PC-3 (cell line): ENCODE measurements at regions not wholly inside any gene's neighbourhood (a gene's known extent, or its start where the extent isn't known, plus 50 kb on each side); places are given as distances from the start of the nearest gene placed in this dataset.

Source experiments
- EZH2 ChIP-seq: fragments of 300-600 bp; sonication (generic); IDR thresholded peaks from one replicate; pipeline ENCODE4 v1.6.1; 2017; ENCODE audit warnings: antibody characterized with exemption, mild to moderate bottlenecking, low read length; ENCODE audit not compliant: unreplicated experiment
- EZH2phosphoT487 ChIP-seq: fragments of 300-600 bp; sonication (generic); IDR thresholded peaks from 2 replicates; pipeline ENCODE4 v1.6.1; 2018; ENCODE audit warnings: mild to moderate bottlenecking, antibody characterized with exemption, low read length, borderline replicate concordance
- TF ChIP-seq, protein P1 (sequence below): fragments of 300-600 bp; sonication (generic); conservative IDR thresholded peaks from 2 replicates; pipeline ENCODE4 v1.5.1; 2017; ENCODE audit warnings: antibody characterized with exemption, low read depth, mild to moderate bottlenecking, low read length

GRCh38 chr1:102118150-102118549, 121.4 kb upstream of the OLFM3 start:
- TF ChIP-seq EZH2phosphoT487 (no peak), EZH2 (no peak)
- TF ChIP-seq, protein P1, sequence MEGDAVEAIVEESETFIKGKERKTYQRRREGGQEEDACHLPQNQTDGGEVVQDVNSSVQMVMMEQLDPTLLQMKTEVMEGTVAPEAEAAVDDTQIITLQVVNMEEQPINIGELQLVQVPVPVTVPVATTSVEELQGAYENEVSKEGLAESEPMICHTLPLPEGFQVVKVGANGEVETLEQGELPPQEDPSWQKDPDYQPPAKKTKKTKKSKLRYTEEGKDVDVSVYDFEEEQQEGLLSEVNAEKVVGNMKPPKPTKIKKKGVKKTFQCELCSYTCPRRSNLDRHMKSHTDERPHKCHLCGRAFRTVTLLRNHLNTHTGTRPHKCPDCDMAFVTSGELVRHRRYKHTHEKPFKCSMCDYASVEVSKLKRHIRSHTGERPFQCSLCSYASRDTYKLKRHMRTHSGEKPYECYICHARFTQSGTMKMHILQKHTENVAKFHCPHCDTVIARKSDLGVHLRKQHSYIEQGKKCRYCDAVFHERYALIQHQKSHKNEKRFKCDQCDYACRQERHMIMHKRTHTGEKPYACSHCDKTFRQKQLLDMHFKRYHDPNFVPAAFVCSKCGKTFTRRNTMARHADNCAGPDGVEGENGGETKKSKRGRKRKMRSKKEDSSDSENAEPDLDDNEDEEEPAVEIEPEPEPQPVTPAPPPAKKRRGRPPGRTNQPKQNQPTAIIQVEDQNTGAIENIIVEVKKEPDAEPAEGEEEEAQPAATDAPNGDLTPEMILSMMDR: no peak
